GM18907 (cell line): ENCODE measurements at regions not wholly inside any gene's neighbourhood (a gene's known extent, or its start where the extent isn't known, plus 50 kb on each side); places are given as distances from the start of the nearest gene placed in this dataset.
"Not testable (repeated sequence)": the region's sequence is repeated elsewhere in the genome, so short reads cannot be mapped to it uniquely, and the experiment has no call there.

Experiments used
- ATAC-seq: cut with Tn5 transposase; IDR thresholded peaks from one replicate; pipeline ENCODE4 v1.9.1; 2021; ENCODE audit warnings: mild to moderate bottlenecking, moderate library complexity; ENCODE audit not compliant: unreplicated experiment

DNA sequence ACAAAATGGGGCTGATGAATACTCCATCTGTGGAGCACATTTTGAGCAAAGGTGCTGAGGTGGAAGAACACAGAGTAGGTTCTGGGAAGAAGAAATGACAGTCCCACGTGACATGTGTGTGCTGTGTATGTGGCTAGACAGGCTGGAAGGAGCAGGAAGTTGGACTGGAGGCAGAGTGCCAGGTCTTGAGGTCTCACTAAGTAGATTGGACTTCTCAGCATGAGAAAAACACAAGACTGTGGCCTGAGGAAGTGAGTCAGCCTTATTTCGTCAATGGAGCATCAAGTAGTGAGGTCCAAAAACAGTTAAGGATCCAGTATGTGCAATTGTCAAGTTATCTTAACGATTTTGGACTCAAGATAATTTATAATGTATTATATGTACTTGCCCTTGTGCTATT is 736.5 kb downstream of the KCNJ2 start:
- ATAC-seq = no peak

DNA sequence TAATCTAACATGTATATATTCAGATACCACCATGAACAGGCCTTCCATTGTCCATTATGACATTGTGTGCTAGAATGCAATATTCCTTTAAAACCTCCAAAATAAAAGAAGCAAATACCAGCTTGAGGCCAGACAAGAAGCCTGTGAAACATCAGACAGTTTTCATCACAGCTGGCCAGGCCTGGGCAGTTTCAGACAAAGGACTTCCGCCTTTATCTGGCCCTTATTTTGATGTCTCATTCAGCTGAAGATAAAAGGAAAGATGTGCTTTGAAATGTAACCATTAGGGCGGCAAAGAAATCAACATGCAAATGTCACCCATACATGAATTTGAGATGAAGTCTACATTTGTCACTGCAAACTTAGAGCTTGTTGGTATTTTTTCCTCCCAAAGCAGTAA is 737.5 kb downstream of the KCNJ2 start:
- no peak for ATAC-seq

DNA sequence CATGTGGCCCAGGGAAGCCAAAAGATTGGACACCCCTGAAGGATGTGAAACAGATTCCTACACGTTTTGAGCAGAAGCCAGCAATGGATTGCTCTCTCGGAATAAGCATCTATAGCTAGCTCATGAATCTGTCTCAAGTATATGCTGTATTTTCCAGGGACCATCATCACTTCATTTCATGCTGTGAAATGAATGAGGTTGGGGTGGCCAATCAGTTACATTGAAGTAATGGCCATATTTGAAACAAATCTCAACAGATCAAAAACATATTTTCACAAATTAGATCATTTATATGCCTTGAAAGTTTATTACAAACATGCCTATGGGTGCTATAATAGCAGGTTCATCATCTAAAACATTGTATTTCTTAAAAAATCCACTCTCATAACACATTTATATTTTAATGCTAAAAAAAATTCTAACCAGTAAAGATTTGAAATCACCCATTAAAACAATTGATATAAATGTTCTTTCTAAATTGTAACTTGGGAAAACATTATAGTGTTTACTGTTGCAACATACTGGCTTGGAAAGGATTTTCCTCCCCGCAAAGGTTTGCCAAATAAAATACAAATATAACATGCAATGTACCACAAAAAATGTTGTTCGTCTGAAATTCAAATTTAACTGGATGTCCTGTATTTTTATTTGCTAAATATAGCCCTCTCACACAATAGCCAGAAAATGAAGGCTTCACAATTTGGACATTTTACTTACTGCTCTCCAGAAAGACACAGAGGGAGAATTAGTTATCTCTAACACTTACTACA is 743.6 kb downstream of the KCNJ2 start:
- ATAC-seq = no peak

DNA sequence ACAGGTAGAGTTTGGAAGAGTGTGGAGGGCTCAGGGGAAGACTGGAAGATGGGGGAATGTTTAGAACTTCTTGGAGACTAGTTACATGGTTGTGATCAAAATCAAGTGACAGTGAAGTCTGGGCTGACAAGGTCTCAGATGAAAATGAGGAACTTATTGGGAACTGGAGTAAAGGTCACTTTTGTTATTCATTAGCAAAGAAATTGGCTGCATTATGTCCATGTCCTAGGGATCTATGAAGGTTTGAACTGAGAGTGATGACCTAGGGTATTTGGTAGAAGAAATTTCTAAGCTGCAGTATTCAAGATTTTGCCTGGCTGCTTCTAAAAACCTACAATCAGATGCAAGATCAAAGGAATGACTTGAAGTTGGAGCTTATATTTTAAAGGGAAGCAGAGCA is 747.1 kb downstream of the KCNJ2 start:
- no peak for ATAC-seq

DNA sequence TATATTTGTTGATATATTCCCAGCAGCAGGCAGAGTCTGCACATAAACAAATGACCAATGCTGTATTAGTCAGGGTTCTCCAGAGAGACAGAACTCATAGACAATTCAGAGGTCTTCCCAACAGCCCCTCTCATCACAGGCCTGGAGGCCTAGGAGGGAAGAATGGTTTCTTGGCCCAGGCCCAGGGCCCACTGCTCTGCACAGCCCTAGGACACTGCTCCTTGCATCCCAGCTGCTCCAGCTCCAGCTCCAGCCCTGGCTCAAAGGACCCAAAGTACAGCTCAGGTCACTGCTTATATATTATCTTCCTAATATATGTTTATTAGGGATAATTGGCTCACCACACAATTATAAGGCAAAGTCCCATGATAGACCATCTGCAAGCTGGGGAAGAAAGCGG is 749.9 kb downstream of the KCNJ2 start:
- ATAC-seq = no peak

DNA sequence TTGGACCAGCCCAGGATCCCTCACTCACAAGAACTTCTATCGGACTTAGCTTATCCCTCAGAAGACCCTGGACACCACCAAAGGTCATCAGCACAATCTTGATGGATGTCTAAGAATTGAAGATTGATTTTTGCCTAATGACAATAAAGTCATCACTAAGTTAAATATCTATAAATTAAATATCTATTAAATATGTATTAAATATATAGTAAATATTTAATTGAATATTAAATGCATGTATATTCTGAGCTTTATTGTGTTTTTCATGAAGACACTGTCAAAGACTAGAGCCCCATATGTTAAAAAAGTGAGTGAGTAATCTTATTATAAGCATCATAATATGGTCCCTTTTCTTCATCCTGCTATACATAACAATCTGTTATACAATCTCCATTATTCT is 751.1 kb downstream of the KCNJ2 start:
- no peak for ATAC-seq

DNA sequence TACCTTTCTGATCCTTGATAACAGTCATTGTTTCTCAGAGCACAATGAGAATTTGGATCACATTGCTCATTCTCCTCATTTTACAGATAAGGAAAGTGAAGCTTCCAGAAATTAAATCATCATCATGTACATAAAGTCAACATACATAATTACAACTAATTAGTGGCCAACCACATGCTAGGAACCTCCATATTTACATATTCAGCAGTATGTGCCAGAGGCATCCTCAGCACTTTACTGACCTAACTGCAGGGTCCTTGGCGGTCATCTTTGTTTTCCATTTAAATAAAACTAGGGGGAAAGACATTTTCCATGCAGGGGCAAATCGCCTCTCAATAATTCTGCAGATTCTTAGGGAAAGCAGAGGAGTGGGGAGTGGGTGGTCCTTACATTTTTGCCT is 752.9 kb downstream of the KCNJ2 start:
- no peak for ATAC-seq

DNA sequence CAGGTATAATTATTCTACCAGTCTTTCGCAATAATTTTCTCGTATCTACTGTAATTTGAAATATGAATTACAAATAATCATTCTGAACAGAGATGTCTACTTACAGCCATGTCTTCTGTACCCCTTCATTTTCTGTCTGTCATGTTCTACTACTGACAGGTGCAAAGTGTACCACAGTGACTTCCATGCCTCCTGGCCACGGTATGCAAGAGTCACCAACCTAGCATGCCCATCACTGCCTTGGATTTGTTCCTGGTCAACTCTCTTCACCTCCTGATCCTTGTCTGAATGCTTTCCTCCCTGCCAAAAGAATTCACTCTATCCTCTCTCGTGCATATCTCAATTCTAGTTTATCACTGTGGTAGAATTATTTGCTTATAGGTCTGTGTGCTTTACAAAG is 755.4 kb downstream of the KCNJ2 start:
- ATAC-seq = no peak

DNA sequence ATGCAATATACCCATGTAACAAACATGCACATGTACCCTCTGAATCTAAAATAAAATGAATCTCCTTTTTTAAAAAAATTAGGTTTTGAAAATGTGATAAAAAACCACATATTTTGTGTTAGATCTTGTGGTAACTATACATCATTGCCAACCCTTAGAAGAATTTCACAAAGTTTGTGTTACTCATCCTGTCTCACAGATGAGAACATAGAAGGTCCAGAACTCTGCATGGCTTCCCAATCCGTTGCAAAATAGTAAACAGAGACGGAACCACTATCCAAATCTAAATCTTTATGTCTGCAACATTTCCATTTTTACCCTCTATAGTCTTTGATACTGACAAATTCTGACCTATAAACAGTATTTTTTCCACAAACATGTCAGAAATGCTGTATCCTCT is 759.9 kb downstream of the KCNJ2 start:
- ATAC-seq = no peak

DNA sequence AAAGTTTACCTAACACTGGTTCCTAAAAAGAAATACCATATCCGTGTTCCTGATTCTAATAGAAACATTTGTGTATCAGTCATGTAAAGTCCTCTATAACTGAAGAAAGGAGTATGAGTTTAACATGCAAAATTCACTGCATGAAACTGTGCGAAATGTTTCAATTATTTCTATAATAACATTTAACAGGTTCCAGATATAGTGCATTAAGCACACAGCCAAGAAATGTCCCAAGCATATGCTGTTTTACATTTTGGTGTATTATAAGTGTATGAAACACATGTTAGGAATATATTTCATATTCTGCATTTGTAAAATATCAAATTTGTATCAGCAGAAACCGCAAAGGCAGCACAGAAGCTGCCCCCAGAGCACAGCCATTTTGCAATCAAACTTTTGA is 764.9 kb downstream of the KCNJ2 start:
- no peak for ATAC-seq

DNA sequence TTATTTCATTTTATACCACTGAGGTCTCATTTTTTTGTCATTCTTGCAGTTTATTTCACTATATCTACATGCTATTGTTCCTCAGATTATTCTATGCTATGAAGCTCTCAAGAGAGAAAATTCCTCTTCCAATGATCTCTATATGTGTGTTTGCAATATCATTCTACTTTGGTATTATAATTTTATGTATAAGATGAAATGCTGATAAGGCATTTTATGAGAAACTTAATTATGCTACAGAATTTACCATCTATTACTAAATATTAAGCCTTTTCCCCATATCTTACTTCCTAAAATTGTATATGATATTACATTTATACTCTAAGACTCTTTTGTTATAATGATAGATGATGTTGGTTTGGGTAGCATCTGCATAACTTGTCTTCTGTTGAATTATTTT is 765.5 kb downstream of the KCNJ2 start:
- ATAC-seq = no peak

DNA sequence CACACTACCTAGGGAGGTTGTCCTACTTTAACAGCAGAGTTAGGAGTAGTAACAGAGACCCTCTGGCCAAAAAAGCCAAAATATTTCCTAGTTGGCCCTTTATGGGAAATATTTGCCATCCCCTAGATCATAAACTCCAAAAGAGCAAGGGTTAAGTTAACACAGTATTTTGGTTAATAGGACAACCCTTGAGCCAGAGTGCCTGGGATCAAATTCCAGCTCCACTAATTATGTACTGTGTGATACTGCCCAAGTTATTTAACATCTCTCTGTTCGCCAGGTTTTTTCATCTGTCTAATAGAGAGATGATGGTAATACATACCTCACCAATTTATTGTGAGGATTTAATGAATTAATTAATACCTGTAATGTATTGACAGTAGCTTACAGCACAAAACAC is 767.4 kb downstream of the KCNJ2 start:
- ATAC-seq = no peak

DNA sequence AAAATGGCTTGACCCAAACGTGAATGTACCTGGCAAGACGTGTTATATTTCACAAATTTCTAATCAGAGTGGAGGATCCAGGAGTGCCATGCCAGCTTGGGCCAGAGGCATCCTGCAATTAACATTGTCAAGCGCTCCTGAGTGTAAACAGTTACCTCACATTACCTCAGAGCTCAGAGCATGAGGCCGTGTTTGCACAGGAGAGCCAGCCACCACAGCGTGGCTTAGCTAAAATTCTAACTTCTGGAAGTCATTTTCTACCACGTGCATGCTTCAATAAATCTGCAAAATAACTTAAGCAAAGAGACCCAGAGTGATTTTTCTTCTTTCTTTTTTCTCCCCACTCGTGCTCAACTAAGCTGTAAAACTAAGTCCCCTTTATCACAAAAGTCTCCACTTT is 769.0 kb downstream of the KCNJ2 start:
- no peak for ATAC-seq

DNA sequence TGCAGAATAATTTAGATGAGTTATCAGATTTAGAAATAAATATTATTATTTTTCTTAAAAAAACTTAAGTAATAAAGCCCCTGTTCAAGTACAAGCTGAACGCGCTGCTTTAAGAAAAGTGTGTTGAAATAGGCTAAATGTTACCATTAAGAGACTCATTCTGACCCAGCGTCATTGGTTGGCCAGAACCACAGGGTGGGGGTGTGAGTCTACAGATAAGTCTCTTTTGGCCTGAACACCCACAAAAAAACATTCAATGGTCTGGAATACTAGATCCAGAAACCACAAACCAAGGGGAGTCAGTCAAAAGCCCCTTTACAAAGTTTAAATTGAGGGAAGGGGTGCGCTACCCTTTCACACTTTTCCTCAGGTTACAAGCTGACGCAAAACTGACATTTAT is 776.1 kb downstream of the KCNJ2 start:
- ATAC-seq = no peak

DNA sequence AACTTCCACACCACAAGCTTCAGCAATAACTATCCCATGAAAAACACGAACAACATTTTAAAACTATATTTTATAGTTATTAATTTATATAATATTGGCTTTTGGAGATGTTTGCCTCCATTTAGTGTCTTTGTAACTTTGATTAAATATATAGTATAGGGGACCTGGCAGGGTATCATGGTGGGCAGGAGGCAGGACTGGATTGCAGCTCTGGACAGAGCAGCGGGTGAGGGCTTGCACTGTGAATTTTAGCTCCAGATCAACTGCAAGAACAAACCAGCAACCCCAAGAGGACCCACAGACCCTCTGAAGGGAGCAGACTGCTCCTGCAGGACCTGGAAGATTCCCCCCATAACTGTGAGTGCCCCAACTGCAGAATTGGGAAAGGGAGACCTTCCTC is 777.9 kb downstream of the KCNJ2 start:
- no peak for ATAC-seq

DNA sequence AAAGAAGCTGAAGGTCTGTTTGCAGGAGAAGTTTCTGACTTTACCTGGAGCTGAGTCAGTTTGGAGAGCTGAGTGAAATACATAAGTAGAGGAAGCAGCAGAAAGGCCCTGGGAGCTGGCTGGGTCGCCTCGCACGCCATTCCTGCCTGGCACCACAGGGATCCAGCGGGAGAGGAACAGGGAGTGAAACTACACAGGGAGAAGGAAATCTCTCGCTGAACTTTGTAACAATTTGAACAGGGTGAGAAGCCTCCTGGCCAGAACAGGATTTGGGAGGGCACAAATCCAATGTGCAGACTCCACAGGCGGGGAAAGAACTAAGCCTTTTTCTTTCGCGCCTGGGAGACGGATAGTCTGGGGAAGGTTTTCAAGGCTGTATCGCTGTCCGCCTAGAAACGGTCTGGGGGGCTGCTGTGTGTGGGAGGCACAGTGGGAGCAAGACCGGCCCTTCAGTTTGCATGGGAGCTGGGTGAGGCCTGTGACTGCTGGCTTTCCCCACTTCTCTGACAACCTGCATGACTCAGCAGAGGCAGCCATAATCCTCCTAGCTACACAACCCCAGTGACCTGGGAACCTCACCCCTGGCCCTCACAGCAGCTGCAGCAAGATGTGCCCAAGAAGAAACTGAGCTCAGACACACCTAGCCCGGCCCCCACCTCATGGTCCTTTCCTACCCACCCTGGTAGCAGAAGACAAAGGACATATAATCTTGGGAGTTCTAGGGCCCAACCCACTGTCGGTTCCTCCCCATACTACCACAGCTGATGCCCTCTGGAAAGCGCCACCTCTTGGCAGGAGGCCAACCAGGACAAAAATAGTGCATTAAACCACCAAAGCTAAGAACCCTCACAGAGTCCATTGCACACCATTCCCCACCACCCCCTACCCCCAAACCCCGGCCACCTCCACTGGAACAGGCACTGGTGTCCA is 778.6 kb downstream of the KCNJ2 start:
- no peak for ATAC-seq

DNA sequence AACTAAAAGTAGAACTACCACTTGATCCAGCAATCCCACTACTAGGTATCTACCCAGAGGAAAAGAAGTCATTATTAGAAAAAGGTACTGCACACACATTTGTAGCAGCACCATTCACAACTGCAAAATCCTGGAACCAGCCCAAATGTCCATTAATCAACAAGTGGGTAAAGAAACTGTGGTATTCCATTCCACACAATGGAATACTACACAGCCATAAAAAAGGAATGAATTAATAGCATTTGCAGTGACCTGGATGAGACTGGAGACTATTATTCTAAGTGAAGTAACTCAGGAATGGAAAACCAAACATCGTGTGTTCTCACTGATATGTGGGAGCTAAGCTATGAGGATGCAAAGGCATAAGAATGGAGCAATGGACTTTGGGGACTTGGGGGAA is 783.8 kb downstream of the KCNJ2 start:
- not testable (repeated sequence) for ATAC-seq

DNA sequence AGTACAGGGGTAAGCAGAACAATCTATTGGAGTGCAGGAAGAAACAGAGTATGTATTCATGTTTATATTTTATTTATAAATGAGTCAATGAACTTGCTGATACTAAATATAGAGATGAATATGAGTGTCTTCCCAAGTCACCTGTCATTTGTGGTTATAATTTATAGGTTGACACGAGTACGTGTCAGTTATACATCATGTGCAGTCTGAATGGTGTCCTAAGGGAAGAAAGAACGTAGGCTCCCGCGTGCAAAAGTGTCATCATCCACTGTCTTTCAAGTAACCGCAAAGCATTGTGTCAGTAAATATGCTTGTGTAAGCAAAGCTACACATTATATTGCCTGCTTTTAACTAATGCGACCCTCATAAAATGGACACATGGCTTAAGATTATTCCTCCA is 786.1 kb downstream of the KCNJ2 start:
- ATAC-seq = no peak

DNA sequence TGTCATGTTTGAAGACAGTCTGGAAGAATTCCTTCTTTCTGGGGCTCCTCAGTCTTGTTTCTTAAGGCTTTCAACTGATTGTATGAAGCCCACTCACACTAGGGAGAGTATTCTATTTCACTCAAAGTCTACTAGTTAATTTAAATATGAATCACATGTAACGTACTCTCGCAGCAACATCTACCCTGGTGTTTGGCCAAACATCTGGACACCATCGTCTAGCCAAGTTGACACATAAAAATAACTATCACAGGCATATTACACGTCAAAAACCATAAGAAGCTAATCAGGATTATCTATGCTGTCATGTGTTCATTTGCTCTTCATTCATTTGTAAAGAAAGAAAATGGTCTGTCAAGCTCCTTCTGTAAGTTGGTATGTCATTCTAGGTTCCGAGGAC is 787.4 kb downstream of the KCNJ2 start:
- no peak for ATAC-seq

DNA sequence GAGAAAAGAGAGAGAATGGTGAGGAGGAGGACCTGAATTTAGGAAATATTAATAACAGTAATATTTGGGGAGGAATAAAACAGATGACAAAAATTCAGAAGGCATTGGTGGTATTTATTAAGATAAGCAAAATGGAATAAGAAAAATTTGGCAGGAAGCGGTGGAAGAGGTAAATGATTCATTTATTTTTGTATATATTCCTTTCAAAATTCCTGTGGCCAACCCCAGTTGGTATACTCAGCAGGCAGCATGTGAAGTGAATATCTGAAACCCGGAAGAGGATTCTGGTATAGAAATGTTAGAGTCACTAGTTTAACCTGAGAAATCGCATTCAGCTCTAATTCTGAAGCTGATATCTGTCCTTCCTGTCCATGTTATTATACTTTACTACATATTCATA is 792.0 kb downstream of the KCNJ2 start:
- ATAC-seq = no peak

DNA sequence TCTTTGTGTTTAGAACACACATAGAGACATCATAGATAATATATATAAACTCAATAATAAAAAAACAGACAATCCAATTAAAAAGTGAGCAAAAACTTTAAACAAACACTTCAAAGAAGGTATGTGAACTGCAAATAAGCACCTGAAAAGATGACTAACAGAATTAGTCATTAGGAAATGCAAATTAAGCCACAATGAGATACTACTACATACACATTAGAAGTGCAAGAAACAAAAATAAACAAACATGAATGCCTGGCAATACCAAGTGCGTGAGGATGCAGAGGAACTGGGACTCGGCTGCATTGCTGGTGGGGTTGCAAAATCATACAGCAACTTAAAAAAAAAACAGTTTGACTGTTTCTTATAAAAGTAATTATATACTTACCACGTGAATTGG is 799.0 kb downstream of the KCNJ2 start:
- no peak for ATAC-seq

DNA sequence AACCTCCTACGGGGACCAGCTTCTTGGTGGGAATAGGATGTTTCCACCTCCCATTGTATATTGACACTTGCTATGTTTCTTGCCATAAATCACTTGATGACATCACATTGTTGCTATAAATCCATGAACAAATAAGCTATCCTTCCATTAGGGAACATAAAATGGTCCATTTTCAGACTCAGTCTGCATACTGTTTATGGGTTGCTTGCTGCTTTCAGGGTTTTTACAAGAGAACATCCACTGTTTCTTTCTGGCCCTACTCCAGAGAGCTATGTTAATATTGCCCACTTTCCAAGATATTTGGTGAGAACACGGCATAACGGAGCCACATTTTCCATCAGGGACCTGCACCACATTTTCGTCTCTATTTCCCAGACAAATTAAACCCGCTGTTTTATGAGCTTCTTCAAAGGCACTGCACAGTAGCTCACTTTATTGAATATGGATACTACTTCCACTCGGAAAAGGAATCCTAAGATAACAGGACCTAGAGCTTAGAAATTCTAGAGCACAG is 800.2 kb downstream of the KCNJ2 start:
- ATAC-seq = no peak
